IPS-18a (cell line): ENCODE measurements at regions not wholly inside any gene's neighbourhood (a gene's known extent, or its start where the extent isn't known, plus 50 kb on each side); places are given as distances from the start of the nearest gene placed in this dataset.

Experiments used
- H3K27ac ChIP-seq: one replicate; pipeline ENCODE4 v1.5.1; 2013; ENCODE audit warnings: low read length
- H3K27me3 ChIP-seq: one replicate; pipeline ENCODE4 v1.6.1; 2013; ENCODE audit warnings: mild to moderate bottlenecking, low read length; ENCODE audit not compliant: control insufficient read depth, insufficient read depth
- H3K36me3 ChIP-seq: one replicate; pipeline ENCODE4 v1.6.1; 2013; ENCODE audit warnings: low read depth, low read length; ENCODE audit not compliant: control insufficient read depth
- H3K4me1 ChIP-seq: one replicate; pipeline ENCODE4 v1.6.1; 2013; ENCODE audit warnings: low read depth, low read length; ENCODE audit not compliant: control insufficient read depth
- H3K4me3 ChIP-seq: one replicate; pipeline ENCODE4 v1.5.1; 2013; ENCODE audit warnings: low read length
- H3K9ac ChIP-seq: one replicate; pipeline ENCODE4 v1.6.1; 2013; ENCODE audit warnings: mild to moderate bottlenecking, low read length, moderate library complexity
- H3K9me3 ChIP-seq: one replicate; pipeline ENCODE4 v1.6.1; 2013; ENCODE audit warnings: low read depth, low read length; ENCODE audit not compliant: control insufficient read depth

- Histone ChIP-seq H3K27ac (no peak overlapping the region), H3K4me1 (peaks cover 5% of the 10 kb centered on the region), H3K27me3 (peaks cover 6% of the 10 kb centered on the region), H3K9me3 (no peaks in the 10 kb centered on the region), H3K36me3 (no peaks in the 10 kb centered on the region), H3K9ac (no peak overlapping the region), H3K4me3 (no peak overlapping the region)
These were observed 146.0 kb downstream of the C9orf50 start for GRCh38 chr9:129474740-129475404.

- Histone ChIP-seq H3K9ac (no peak overlapping the region), H3K4me3 (no peak overlapping the region), H3K27me3 (peaks cover 2% of the 10 kb centered on the region), H3K36me3 (no peaks in the 10 kb centered on the region), H3K27ac (no peak overlapping the region), H3K4me1 (peaks cover 11% of the 10 kb centered on the region), H3K9me3 (no peaks in the 10 kb centered on the region)
These were observed 147.2 kb downstream of the C9orf50 start for GRCh38 chr9:129473523-129474244.

DNA sequence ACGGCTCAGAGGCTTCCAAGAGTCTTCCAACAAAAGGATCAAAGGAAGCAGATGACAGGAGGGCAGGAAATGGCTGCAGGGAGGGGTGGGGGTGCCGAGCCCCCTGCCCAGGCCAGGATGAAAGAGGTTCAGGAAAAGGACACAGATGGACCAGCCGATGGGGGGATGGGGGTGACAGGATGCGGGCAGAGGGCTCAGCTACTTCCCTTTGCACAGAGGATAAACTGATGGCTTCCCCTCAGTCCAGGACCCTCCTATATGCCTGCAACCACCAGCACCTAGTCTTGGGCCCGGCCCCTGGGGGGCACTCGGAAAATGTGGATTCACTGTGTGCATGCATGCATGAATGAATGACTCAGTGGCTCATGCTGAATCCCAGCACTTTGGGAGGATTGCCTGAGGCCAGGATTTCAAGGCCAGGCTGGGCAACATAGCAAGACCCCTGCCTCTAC, 148.2 kb downstream of the C9orf50 start:
- Histone ChIP-seq H3K9ac (no peak overlapping the region), H3K27ac (no peak overlapping the region), H3K4me1 (peaks cover 11% of the 10 kb centered on the region)

DNA sequence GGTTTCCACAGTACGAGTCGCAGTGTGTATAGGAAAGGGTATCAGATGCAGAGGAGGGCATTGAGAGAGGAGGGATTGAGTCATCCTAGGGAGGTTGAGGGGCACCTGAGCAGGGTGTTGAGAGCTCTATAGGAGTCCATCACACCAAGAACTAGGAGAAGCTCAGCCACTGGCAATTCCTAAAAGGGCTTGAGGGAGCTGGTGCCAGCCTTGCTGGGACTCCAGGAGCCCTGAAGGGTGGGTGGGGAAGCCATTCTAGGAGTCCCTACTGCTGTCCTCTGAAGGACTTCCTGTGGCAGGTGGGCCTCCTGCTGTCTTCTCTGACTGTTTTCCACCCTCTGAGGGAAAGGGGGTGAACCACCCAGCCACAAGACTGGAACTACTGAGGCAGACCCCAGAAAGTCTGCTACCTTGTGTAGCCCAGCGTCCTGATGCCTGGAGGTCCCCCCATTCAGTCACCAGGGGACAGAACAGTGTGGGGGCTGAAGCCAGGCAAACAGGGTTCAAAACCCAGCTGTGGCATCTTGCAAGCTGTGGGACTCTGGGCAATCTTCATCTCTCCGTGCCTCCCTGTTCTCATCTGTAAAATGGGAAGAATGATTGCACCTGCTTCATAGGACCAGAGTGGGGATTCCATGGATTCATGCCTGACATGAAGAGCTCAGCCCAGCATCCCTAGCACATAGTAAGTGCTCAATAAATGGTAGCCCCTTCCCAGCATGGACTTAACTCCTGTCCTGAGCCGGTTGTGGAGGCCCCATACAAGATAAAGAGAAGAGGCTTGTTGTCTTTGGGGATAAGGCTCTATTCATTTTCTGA, 149.5 kb downstream of the C9orf50 start:
- no peak overlapping the region for H3K9ac ChIP-seq
- peaks cover 11% of the 10 kb centered on the region for H3K4me1 ChIP-seq
- no peaks in the 10 kb centered on the region for H3K27me3 ChIP-seq
- H3K27ac ChIP-seq: no peak overlapping the region
- H3K36me3 ChIP-seq: no peaks in the 10 kb centered on the region
- no peaks in the 10 kb centered on the region for H3K9me3 ChIP-seq
- no peak overlapping the region for H3K4me3 ChIP-seq

More for the DNA sequence above, 148.2 kb downstream of the C9orf50 start:
- Histone ChIP-seq H3K9me3 (no peaks in the 10 kb centered on the region), H3K36me3 (no peaks in the 10 kb centered on the region), H3K4me3 (no peak overlapping the region), H3K27me3 (no peaks in the 10 kb centered on the region)

GRCh38 chr9:129469988-129470316, 150.9 kb downstream of the C9orf50 start:
- peaks cover 11% of the 10 kb centered on the region for H3K4me1 ChIP-seq

GRCh38 chr9:129469188-129469987, 151.5 kb downstream of the C9orf50 start:
- no peaks in the 10 kb centered on the region for H3K27me3 ChIP-seq
- no peak overlapping the region for H3K4me3 ChIP-seq
- H3K4me1 ChIP-seq: peaks cover 11% of the 10 kb centered on the region
- H3K36me3 ChIP-seq: no peaks in the 10 kb centered on the region
- H3K27ac ChIP-seq: no peak overlapping the region
- no peaks in the 10 kb centered on the region for H3K9me3 ChIP-seq
- no peak overlapping the region for H3K9ac ChIP-seq

More at GRCh38 chr9:129469988-129470316, 150.9 kb downstream of the C9orf50 start:
- H3K9me3 ChIP-seq: no peaks in the 10 kb centered on the region
- H3K36me3 ChIP-seq: no peaks in the 10 kb centered on the region
- no peak overlapping the region for H3K27ac ChIP-seq
- no peak overlapping the region for H3K4me3 ChIP-seq
- no peak overlapping the region for H3K9ac ChIP-seq
- no peaks in the 10 kb centered on the region for H3K27me3 ChIP-seq

GRCh38 chr9:129467739-129468666, 152.9 kb downstream of the C9orf50 start:
- H3K9me3 ChIP-seq: no peaks in the 10 kb centered on the region
- H3K27me3 ChIP-seq: no peaks in the 10 kb centered on the region
- H3K36me3 ChIP-seq: no peaks in the 10 kb centered on the region
- no peak overlapping the region for H3K4me3 ChIP-seq
- H3K27ac ChIP-seq: no peak overlapping the region
- H3K9ac ChIP-seq: no peak overlapping the region
- H3K4me1 ChIP-seq: peaks cover 11% of the 10 kb centered on the region

- Histone ChIP-seq H3K9ac (no peak overlapping the region), H3K9me3 (no peaks in the 10 kb centered on the region), H3K27ac (no peak overlapping the region), H3K4me1 (peaks cover 7% of the 10 kb centered on the region), H3K4me3 (no peak overlapping the region), H3K27me3 (no peaks in the 10 kb centered on the region), H3K36me3 (no peaks in the 10 kb centered on the region)
These were observed 153.8 kb downstream of the C9orf50 start for GRCh38 chr9:129467004-129467588.

- peaks cover 9% of the 10 kb centered on the region for H3K4me1 ChIP-seq
- no peak overlapping the region for H3K9ac ChIP-seq
These were observed 154.9 kb downstream of the C9orf50 start for GRCh38 chr9:129465834-129466535.

More at GRCh38 chr9:129465834-129466535, 154.9 kb downstream of the C9orf50 start:
- H3K9me3 ChIP-seq: no peaks in the 10 kb centered on the region
- no peaks in the 10 kb centered on the region for H3K27me3 ChIP-seq
- no peak overlapping the region for H3K27ac ChIP-seq
- H3K4me3 ChIP-seq: no peak overlapping the region
- no peaks in the 10 kb centered on the region for H3K36me3 ChIP-seq
